Left cardiac atrium (tissue), 4 donors: ENCODE measurements at regions not wholly inside any gene's neighbourhood (a gene's known extent, or its start where the extent isn't known, plus 50 kb on each side); places are given as distances from the start of the nearest gene placed in this dataset.

Experiments used
- ATAC-seq, 2 donors: fragments of 200-7000 bp; cut with Tn5 transposase; one replicate each; pipeline ENCODE4 v1.9.1; 2020; ENCODE audit warnings: mild to moderate bottlenecking in 2 of 2, moderate library complexity in 2 of 2
- DNase-seq: peaks from one replicate; pipeline ENCODE4 v3.0.0-alpha.2; 2020
- intact Hi-C, 2 donors: fragments of 100-400 bp; cut with DNase I; formaldehyde crosslinking; loops; one replicate each; pipeline versions ENCODE4 v1.14.1 to v1.15.1; 2022 to 2023
- donor health status: DM: no; HTN: yes; CAD: no.
- donor health status: DM: no; HTN: yes; CAD: no; lungs with severe emphysema.
- donor health status: DM: yes; HTN: yes; CAD: no.
- donor health status: Dilated cardiomyopathy.

GRCh38 chr7:125526958-125527357, 597.3 kb upstream of the POT1 start:
- ATAC-seq (no peak), DNase-seq (no peak)
- intact Hi-C loops = no loop called here

GRCh38 chr7:125526092-125526491, 596.5 kb upstream of the POT1 start:
- intact Hi-C loops = no loop called here
- DNase-seq (no peak), ATAC-seq (no peak)

- DNase-seq (no peak), ATAC-seq (no peak)
- intact Hi-C loops = no loop called here
Observed at GRCh38 chr7:125516194-125516593, 586.6 kb upstream of the POT1 start.

- intact Hi-C loops = no loop called here
- no peak for DNase-seq
- no peak for ATAC-seq
Observed at GRCh38 chr7:125512373-125512772, 582.7 kb upstream of the POT1 start.

- intact Hi-C loops = no loop called here
- DNase-seq = no peak
- no peak for ATAC-seq
Observed at GRCh38 chr7:125511310-125511709, 581.7 kb upstream of the POT1 start.

- intact Hi-C loops = no loop called here
- no peak for ATAC-seq
- no peak for DNase-seq
Observed at GRCh38 chr7:125506331-125506730, 576.7 kb upstream of the POT1 start.

- ATAC-seq (no peak), DNase-seq (no peak)
- intact Hi-C loops = no loop called here
Observed at GRCh38 chr7:125504848-125505247, 575.2 kb upstream of the POT1 start.

GRCh38 chr7:125495997-125496396, 566.4 kb upstream of the POT1 start:
- intact Hi-C loops = no loop called here
- DNase-seq = no peak
- no peak for ATAC-seq

- intact Hi-C loops = no loop called here
- DNase-seq (no peak), ATAC-seq (no peak)
Observed at GRCh38 chr7:125492521-125492920, 562.9 kb upstream of the POT1 start.

- no peak for ATAC-seq
- DNase-seq = no peak
- intact Hi-C loops = no loop called here
Observed at GRCh38 chr7:125491137-125491536, 561.5 kb upstream of the POT1 start.

GRCh38 chr7:125490167-125490566, 560.5 kb upstream of the POT1 start:
- ATAC-seq (no peak), DNase-seq (no peak)
- intact Hi-C loops = no loop called here

- DNase-seq = no peak
- intact Hi-C loops = no loop called here
- ATAC-seq = no peak
Observed at GRCh38 chr7:125485223-125485622, 555.6 kb upstream of the POT1 start.

GRCh38 chr7:125484755-125485154, 555.1 kb upstream of the POT1 start:
- intact Hi-C loops = no loop called here
- no peak for DNase-seq
- ATAC-seq = no peak

- DNase-seq (no peak), ATAC-seq (no peak)
- intact Hi-C loops = no loop called here
Observed at GRCh38 chr7:125481323-125481722, 551.7 kb upstream of the POT1 start.

- ATAC-seq (no peak), DNase-seq (no peak)
- intact Hi-C loops = no loop called here
Observed at GRCh38 chr7:125480762-125481161, 551.1 kb upstream of the POT1 start.

GRCh38 chr7:125468855-125469174, 539.2 kb upstream of the POT1 start:
- intact Hi-C loops = no loop called here
- DNase-seq (no peak), ATAC-seq (no peak)

GRCh38 chr7:125467996-125468854, 538.6 kb upstream of the POT1 start:
- ATAC-seq (no peak), DNase-seq (no peak)
- intact Hi-C loops = no loop called here

- intact Hi-C loops = no loop called here
- no peak for ATAC-seq
- DNase-seq = no peak
Observed at GRCh38 chr7:125465527-125465926, 535.9 kb upstream of the POT1 start.

- no peak for ATAC-seq
- DNase-seq = no peak
- intact Hi-C loops = no loop called here
Observed at GRCh38 chr7:125462615-125463014, 533.0 kb upstream of the POT1 start.

- DNase-seq (no peak), ATAC-seq (no peak)
- intact Hi-C loops = no loop called here
Observed at GRCh38 chr7:125459038-125459437, 529.4 kb upstream of the POT1 start.

- intact Hi-C loops = no loop called here
- DNase-seq (no peak), ATAC-seq (no peak)
Observed at GRCh38 chr7:125450749-125451148, 521.1 kb upstream of the POT1 start.

GRCh38 chr7:125445836-125446235, 516.2 kb upstream of the POT1 start:
- ATAC-seq = no peak
- intact Hi-C loops = no loop called here

More at GRCh38 chr7:125445836-125446235, 516.2 kb upstream of the POT1 start:
- DNase-seq = no peak
